ENCODE measurements at regions not wholly inside any gene's neighbourhood (a gene's known extent, or its start where the extent isn't known, plus 50 kb on each side); places are given as distances from the start of the nearest gene placed in this dataset.

DNA sequence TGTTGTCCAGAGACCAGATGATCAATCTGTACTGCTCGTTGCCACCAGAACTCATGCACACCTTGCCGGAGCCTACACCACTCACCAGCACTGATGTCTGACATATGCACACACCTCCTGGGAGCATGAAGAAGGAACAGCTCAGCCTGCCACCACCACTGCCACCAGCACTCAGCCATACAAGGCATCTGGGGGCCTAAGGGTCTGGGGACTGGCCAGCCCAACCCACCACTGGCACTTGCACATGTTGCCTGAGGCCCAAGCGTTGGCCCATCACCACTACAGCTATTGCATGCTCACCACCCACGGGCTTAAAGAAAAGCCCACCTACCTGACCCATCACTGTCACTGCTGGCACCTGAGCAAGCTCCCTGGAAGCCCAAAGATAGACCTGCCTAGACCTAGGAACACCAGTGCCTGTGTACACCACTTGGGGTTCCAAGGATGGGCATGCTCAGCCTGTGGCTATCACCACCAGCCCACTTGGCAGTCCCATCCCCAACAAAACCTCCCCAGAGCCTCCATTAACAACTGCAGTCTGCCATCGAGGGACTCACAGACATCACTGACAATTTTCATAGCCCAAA, 174.3 kb upstream of the GRID2 start:
- H2BK15ac ChIP-seq (ENCODE audit: low read length), result no peak overlapping the region
- no peak overlapping the region for H2BK5ac ChIP-seq (ENCODE audit: low read length)
- H3K9me3 ChIP-seq (replicated peaks in 1 of 2; ENCODE audit: control insufficient read depth in 2 of 2, insufficient read depth in 1 of 2, low read depth in 1 of 2, low read length in 2 of 2), result no peaks in the 10 kb centered on the region
- no peaks in the 10 kb centered on the region for H3K4me1 ChIP-seq (ENCODE audit: control insufficient read depth in 2 of 2, insufficient read depth in 1 of 2, low read depth in 1 of 2, low read length in 2 of 2)
- no peak overlapping the region for H2BK120ac ChIP-seq (ENCODE audit: low read depth, low read length)
- no peak overlapping the region for H4K91ac ChIP-seq (ENCODE audit: low read depth, low read length, poor library complexity)
- peak overlapping the region; percentile 23 for H4K8ac ChIP-seq (ENCODE audit: low read depth, low read length)
- H3K4ac ChIP-seq (ENCODE audit: low read length), result no peak overlapping the region
- H3K14ac ChIP-seq (ENCODE audit: low read length), result peak overlapping the region; percentile 75
- no peak overlapping the region for H3K18ac ChIP-seq (ENCODE audit: low read length)
- H3K79me1 ChIP-seq (ENCODE audit: low read depth, low read length), result no peaks in the 10 kb centered on the region
- H3K27ac ChIP-seq (replicated peaks; ENCODE audit: low read length), result no peak overlapping the region
- WGBS, 2 donors (ENCODE audit: extremely low coverage in 2 of 2, insufficient read length in 2 of 2, insufficient replicate concordance in 1 of 2), result no CpG with 5 or more reads among the region's 5 CpGs
- H3K4me2 ChIP-seq (ENCODE audit: insufficient read depth, low read length, poor library complexity, severe bottlenecking), result no peak overlapping the region
- H3K36me3 ChIP-seq (replicated peaks in 1 of 2; ENCODE audit: control insufficient read depth in 2 of 2, insufficient read depth in 2 of 2, low read length in 2 of 2), result no peaks in the 10 kb centered on the region
- H2BK12ac ChIP-seq (ENCODE audit: low read length), result no peak overlapping the region
- no peak for DNase-seq (ENCODE audit: low spot score)
- H2AFZ ChIP-seq (ENCODE audit: low read length), result no peak overlapping the region
- peak overlapping the region; percentile 55 for H3K23ac ChIP-seq (ENCODE audit: low read depth, low read length, poor library complexity)
- H3K27me3 ChIP-seq (ENCODE audit: control insufficient read depth in 3 of 3, insufficient read depth in 3 of 3, low read depth in 1 of 3, low read length in 3 of 3), result no peaks in the 10 kb centered on the region
- H3K9ac ChIP-seq (ENCODE audit: low read depth, low read length, poor library complexity), result no peak overlapping the region
- peak overlapping the region; percentile 74 for H2AK5ac ChIP-seq (ENCODE audit: low read depth, low read length)
- peak overlapping the region in 1 of 2 donors; percentile 58 for H3K4me3 ChIP-seq (ENCODE audit: low read length in 2 of 2)

DNA sequence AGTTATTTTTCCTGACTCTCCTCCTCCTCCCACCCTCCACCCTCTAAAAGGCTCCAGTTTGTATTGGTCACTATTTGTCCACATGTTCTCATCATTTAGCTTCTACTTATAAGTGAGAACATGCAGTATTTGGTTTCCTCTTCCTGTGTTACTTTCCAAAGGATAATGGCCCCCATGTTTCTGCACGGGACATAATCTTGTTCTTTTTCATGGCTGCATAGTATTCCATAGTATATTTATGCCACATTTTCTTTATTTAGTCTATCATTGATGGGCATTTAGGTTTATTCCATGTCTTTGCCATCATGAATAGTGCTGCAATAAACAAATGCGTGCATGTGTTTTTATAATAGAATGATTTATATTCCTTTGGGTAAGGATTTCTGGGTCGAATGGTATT, 167.3 kb upstream of the GRID2 start:
- H3K18ac ChIP-seq (ENCODE audit: low read length), result no peak overlapping the region
- no peak overlapping the region for H2BK120ac ChIP-seq (ENCODE audit: low read depth, low read length)
- H3K4me1 ChIP-seq (ENCODE audit: control insufficient read depth in 2 of 2, insufficient read depth in 1 of 2, low read depth in 1 of 2, low read length in 2 of 2), result no peaks in the 10 kb centered on the region
- H2BK15ac ChIP-seq (ENCODE audit: low read length), result no peak overlapping the region
- H3K36me3 ChIP-seq (replicated peaks in 1 of 2; ENCODE audit: control insufficient read depth in 2 of 2, insufficient read depth in 2 of 2, low read length in 2 of 2), result no peaks in the 10 kb centered on the region
- H2BK5ac ChIP-seq (ENCODE audit: low read length), result no peak overlapping the region
- H2AFZ ChIP-seq (ENCODE audit: low read length), result no peak overlapping the region
- H3K27ac ChIP-seq (replicated peaks; ENCODE audit: low read length), result no peak overlapping the region
- H4K8ac ChIP-seq (ENCODE audit: low read depth, low read length), result no peak overlapping the region
- no peak overlapping the region for H3K4me3 ChIP-seq (ENCODE audit: low read length in 2 of 2)
- no peak overlapping the region for H3K4me2 ChIP-seq (ENCODE audit: insufficient read depth, low read length, poor library complexity, severe bottlenecking)
- no peak overlapping the region for H2AK5ac ChIP-seq (ENCODE audit: low read depth, low read length)
- no CpG with 5 or more reads among the region's 3 CpGs for WGBS, 2 donors (ENCODE audit: extremely low coverage in 2 of 2, insufficient read length in 2 of 2, insufficient replicate concordance in 1 of 2)
- no peak for DNase-seq (ENCODE audit: low spot score)
- H3K79me1 ChIP-seq (ENCODE audit: low read depth, low read length), result no peaks in the 10 kb centered on the region
- no peak overlapping the region for H2BK12ac ChIP-seq (ENCODE audit: low read length)
- no peak overlapping the region for H3K23ac ChIP-seq (ENCODE audit: low read depth, low read length, poor library complexity)
- H3K27me3 ChIP-seq (ENCODE audit: control insufficient read depth in 3 of 3, insufficient read depth in 3 of 3, low read depth in 1 of 3, low read length in 3 of 3), result no peaks in the 10 kb centered on the region
- H3K9ac ChIP-seq (ENCODE audit: low read depth, low read length, poor library complexity), result no peak overlapping the region
- no peaks in the 10 kb centered on the region for H3K9me3 ChIP-seq (replicated peaks in 1 of 2; ENCODE audit: control insufficient read depth in 2 of 2, insufficient read depth in 1 of 2, low read depth in 1 of 2, low read length in 2 of 2)
- H4K91ac ChIP-seq (ENCODE audit: low read depth, low read length, poor library complexity), result no peak overlapping the region
- H3K14ac ChIP-seq (ENCODE audit: low read length), result no peak overlapping the region
- H3K4ac ChIP-seq (ENCODE audit: low read length), result no peak overlapping the region

DNA sequence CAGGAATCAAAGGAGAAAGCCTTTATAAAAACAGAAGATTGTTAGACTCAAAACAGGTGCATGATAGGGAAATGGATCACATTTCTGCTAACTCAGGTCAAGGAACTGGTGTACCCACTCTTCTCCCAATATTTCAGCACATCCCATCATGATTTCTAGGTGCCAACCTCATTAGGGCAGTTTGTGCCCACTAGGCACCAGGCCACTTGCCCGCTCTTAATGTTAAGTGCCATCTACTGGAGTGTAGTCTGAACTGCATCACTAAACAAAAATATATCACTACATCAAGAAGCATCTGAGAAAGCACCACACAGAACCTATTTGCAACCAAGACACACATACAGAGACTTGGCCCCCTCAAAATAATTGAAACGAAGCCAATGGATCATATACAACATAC, 140.4 kb upstream of the GRID2 start:
- Histone ChIP-seq H3K14ac (ENCODE audit: low read length) (no peak overlapping the region), H2BK15ac (ENCODE audit: low read length) (no peak overlapping the region), H2BK120ac (ENCODE audit: low read depth, low read length) (no peak overlapping the region), H3K9ac (ENCODE audit: low read depth, low read length, poor library complexity) (no peak overlapping the region), H3K4me3 (ENCODE audit: low read length in 2 of 2) (no peak overlapping the region), H3K27me3 (ENCODE audit: control insufficient read depth in 3 of 3, insufficient read depth in 3 of 3, low read depth in 1 of 3, low read length in 3 of 3) (no peaks in the 10 kb centered on the region), H2BK5ac (ENCODE audit: low read length) (no peak overlapping the region), H3K18ac (ENCODE audit: low read length) (no peak overlapping the region), H3K9me3 (replicated peaks in 1 of 2; ENCODE audit: control insufficient read depth in 2 of 2, insufficient read depth in 1 of 2, low read depth in 1 of 2, low read length in 2 of 2) (no peaks in the 10 kb centered on the region), H2AFZ (ENCODE audit: low read length) (no peak overlapping the region), H3K4me2 (ENCODE audit: insufficient read depth, low read length, poor library complexity, severe bottlenecking) (no peak overlapping the region), H3K36me3 (replicated peaks in 1 of 2; ENCODE audit: control insufficient read depth in 2 of 2, insufficient read depth in 2 of 2, low read length in 2 of 2) (no peaks in the 10 kb centered on the region), H2AK5ac (ENCODE audit: low read depth, low read length) (no peak overlapping the region), H4K91ac (ENCODE audit: low read depth, low read length, poor library complexity) (no peak overlapping the region), H4K8ac (ENCODE audit: low read depth, low read length) (no peak overlapping the region), H3K79me1 (ENCODE audit: low read depth, low read length) (no peaks in the 10 kb centered on the region), H3K23ac (ENCODE audit: low read depth, low read length, poor library complexity) (no peak overlapping the region), H3K4ac (ENCODE audit: low read length) (no peak overlapping the region), H2BK12ac (ENCODE audit: low read length) (no peak overlapping the region), H3K27ac (replicated peaks; ENCODE audit: low read length) (no peak overlapping the region), H3K4me1 (ENCODE audit: control insufficient read depth in 2 of 2, insufficient read depth in 1 of 2, low read depth in 1 of 2, low read length in 2 of 2) (no peaks in the 10 kb centered on the region)
- no CpG with 5 or more reads among the region's 2 CpGs for WGBS, 2 donors (ENCODE audit: extremely low coverage in 2 of 2, insufficient read length in 2 of 2, insufficient replicate concordance in 1 of 2)
- no peak for DNase-seq (ENCODE audit: low spot score)

DNA sequence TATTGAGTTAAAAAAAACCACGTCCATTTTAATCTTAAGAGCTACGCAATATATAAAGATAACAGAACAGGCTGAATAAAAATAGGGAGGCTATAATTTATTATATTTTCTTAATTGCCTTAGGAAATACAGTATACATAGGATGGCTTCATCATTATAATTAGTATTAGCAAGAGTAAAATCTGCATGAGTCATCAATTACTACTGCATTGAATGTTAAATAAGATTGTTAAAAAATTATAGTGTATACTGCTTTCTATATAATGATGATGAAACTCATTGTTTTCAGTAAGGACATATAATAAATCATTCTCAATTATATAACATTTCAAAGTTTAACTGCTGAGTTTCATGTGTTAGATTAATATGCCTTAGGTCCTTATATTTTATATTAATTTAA, 133.4 kb upstream of the GRID2 start:
- H3K27ac ChIP-seq (replicated peaks; ENCODE audit: low read length), result no peak overlapping the region

More for the DNA sequence above, 133.4 kb upstream of the GRID2 start:
- H3K4ac ChIP-seq (ENCODE audit: low read length), result no peak overlapping the region
- H3K36me3 ChIP-seq (replicated peaks in 1 of 2; ENCODE audit: control insufficient read depth in 2 of 2, insufficient read depth in 2 of 2, low read length in 2 of 2), result no peaks in the 10 kb centered on the region
- no peak overlapping the region for H2AFZ ChIP-seq (ENCODE audit: low read length)
- no peaks in the 10 kb centered on the region for H3K27me3 ChIP-seq (ENCODE audit: control insufficient read depth in 3 of 3, insufficient read depth in 3 of 3, low read depth in 1 of 3, low read length in 3 of 3)
- H3K14ac ChIP-seq (ENCODE audit: low read length), result no peak overlapping the region
- no peak for DNase-seq (ENCODE audit: low spot score)
- H3K23ac ChIP-seq (ENCODE audit: low read depth, low read length, poor library complexity), result no peak overlapping the region
- no peak overlapping the region for H3K4me3 ChIP-seq (ENCODE audit: low read length in 2 of 2)
- H2BK12ac ChIP-seq (ENCODE audit: low read length), result no peak overlapping the region
- no peaks in the 10 kb centered on the region for H3K4me1 ChIP-seq (ENCODE audit: control insufficient read depth in 2 of 2, insufficient read depth in 1 of 2, low read depth in 1 of 2, low read length in 2 of 2)
- no peak overlapping the region for H4K91ac ChIP-seq (ENCODE audit: low read depth, low read length, poor library complexity)
- no peak overlapping the region for H2BK5ac ChIP-seq (ENCODE audit: low read length)
- H2BK120ac ChIP-seq (ENCODE audit: low read depth, low read length), result no peak overlapping the region
- H2BK15ac ChIP-seq (ENCODE audit: low read length), result no peak overlapping the region
- H3K4me2 ChIP-seq (ENCODE audit: insufficient read depth, low read length, poor library complexity, severe bottlenecking), result no peak overlapping the region
- H2AK5ac ChIP-seq (ENCODE audit: low read depth, low read length), result no peak overlapping the region
- H3K9me3 ChIP-seq (replicated peaks in 1 of 2; ENCODE audit: control insufficient read depth in 2 of 2, insufficient read depth in 1 of 2, low read depth in 1 of 2, low read length in 2 of 2), result no peaks in the 10 kb centered on the region
- H3K9ac ChIP-seq (ENCODE audit: low read depth, low read length, poor library complexity), result no peak overlapping the region
- H3K79me1 ChIP-seq (ENCODE audit: low read depth, low read length), result no peaks in the 10 kb centered on the region
- no CpG with 5 or more reads among the region's 2 CpGs for WGBS, 2 donors (ENCODE audit: extremely low coverage in 2 of 2, insufficient read length in 2 of 2, insufficient replicate concordance in 1 of 2)
- no peak overlapping the region for H3K18ac ChIP-seq (ENCODE audit: low read length)
- no peak overlapping the region for H4K8ac ChIP-seq (ENCODE audit: low read depth, low read length)

Data from neuronal stem cell (in vitro differentiated cells).